Fibroblast of skin of right quadriceps (primary cell): ENCODE measurements at regions not wholly inside any gene's neighbourhood (a gene's known extent, or its start where the extent isn't known, plus 50 kb on each side); places are given as distances from the start of the nearest gene placed in this dataset.
"Not testable (repeated sequence)": the region's sequence is repeated elsewhere in the genome, so short reads cannot be mapped to it uniquely, and the experiment has no call there.

Experiments used
- DNase-seq: peaks from one replicate; pipeline ENCODE4 v3.0.0-alpha.2; 2013

DNA sequence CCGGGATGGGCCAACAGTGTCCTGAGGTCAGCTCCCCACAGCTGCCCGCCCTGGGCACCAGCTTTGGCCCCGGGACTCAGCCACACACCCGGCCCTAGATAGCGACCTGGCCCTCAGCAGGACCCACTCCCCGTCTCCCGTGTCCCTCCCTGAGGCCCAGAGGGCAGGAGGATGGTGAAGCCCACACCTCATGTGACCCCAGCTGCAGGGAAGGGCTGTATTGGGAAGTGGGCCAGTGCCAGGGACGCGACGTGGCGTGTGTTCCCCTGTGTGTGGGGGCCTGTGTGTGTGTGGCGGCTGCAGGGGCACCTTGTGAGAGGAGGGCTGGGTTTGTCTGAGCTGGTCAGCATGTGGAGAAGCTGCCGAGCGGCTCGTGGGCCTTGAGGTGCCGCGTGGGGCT, 241.7 kb downstream of the TMEM121 start:
- DNase-seq = not testable (repeated sequence)

- DNase-seq = not testable (repeated sequence)
These were observed 242.8 kb downstream of the TMEM121 start for GRCh38 chr14:105769061-105769730.

DNA sequence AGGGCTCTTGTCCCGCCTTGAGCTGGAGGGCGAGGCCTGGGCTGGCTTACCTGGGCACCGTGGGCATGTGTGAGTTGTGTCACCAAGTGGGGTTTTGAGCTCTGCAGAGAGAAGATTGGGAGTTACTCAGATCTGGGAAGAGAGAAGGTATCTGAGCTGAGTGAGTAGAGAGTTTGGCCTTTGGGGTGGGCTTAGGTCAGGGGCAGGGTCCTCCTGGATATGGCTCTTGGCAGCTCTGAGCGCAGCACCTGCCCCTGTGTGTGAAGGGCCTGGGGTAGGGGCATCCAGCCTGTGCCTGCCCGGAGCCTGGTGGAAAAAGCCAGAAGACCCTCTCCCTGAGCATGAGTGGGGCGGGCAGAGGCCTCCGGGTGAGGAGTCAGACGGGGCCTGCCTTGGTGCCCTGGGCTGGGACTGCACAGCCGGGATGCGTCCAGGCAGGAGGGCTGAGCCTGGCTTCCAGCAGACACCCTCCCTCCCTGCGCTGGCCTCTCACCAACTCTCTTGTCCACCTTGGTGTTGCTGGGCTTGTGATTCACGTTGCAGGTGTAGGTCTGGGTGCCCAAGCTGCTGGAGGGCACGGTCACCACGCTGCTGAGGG, 244.3 kb downstream of the TMEM121 start:
- not testable (repeated sequence) for DNase-seq

DNA sequence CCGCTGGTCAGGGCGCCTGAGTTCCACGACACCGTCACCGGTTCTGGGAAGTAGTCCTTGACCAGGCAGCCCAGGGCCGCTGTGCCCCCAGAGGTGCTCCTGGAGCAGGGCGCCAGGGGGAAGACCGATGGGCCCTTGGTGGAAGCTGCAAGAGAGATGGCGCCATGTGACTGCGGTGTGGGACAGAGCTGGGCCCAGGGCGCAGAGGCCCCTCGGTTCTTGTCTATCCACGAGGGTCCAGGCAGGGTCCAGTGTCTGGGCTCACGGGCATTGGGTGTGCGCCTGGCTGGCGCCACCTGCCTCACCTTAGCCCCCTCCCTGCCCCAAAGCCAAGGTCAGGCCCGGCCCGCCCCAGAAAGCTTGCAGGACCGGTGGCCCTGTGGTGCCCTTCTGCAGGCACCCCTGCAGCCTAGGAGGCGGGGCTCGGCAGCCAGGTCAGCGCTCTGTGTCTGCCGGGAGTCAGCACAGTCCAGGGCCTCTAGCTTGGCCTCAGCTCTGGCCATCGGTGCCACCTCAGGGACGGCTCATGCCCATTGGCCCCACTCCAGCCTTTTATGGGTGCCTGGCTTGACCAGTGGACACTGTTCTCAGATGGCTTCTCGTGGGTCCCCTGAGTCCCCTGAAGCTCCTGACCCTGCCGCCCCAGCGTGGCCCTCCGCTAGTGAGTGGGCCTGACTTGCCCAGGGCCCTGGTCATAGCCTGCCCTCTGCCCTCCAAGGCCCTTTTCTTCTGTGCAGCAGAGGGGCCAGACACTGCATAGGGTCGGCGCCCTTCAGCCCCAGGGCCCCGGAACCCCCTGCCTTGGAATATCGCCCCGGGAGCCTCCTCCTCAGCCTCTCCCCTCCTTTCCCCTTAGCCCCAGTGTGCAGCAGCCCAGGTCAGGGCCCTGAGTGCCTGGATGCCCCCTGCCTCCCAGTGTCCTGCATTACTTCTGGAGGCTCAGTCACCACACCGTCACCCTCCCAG, 245.2 kb downstream of the TMEM121 start:
- DNase-seq = not testable (repeated sequence)

GRCh38 chr14:105772710-105773250, 246.4 kb downstream of the TMEM121 start:
- DNase-seq = not testable (repeated sequence)

DNA sequence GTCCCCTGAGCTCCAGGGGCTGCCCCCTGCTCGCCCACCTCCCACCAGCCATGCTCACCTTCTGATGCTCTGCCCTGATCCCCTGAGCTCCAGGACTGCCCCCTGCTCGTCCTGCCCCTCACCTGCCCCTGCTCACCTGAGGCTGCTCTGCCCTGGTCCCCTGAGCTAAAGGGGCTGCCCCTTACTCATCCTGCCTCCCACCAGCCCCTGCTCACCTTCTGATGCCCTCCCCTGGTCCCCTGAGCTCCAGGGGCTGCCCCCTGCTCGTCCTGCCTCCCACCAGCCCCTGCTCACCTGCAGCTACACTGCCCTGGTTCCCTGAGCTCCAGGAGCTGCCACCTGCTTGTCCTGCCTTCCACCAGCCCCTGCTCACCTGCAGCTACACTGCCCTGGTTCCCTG, 247.2 kb downstream of the TMEM121 start:
- DNase-seq = no peak

DNA sequence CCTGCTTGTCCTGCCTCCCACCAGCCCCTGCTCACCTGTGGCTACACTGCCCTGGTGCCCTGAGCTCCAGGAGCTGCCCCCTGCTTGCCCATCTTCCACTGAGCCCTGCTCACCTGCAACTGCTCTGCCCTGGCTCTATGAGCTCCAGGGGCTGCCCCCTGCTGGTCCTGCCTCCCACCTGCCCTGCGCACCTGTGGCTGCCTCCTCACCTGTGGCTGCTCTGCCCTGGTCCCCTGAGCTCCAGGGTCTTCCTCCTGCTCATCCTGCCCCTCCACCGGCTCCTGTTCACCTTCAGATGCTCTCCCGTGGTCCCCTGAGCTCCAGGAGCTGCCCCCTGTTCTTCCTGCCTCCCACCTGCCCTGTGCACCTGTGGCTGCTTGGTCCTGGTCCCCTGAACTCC, 247.6 kb downstream of the TMEM121 start:
- no peak for DNase-seq

GRCh38 chr14:105774585-105775348, 248.4 kb downstream of the TMEM121 start:
- not testable (repeated sequence) for DNase-seq

GRCh38 chr14:105775349-105775923, 249.1 kb downstream of the TMEM121 start:
- not testable (repeated sequence) for DNase-seq

DNA sequence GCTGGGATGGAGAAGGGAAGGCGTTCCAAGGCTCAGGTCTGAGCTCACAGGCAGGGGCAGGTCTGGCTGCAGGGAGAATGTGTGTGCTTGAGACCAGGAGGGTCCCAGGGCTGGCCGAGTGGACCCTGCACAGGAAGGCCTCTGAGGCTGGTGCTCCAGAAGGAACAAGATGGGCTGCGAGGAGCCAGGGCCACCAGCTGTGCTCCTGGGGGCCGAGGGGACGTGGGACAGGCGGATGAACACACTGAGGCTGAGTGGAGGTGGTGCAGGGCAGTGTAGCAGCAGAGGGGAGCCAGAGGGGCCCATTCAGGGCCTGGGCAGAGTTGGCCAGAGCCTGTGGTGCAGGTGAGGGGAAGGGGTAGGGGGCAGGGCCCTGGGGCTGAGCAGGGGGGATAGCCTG, 249.7 kb downstream of the TMEM121 start:
- DNase-seq = not testable (repeated sequence)

DNA sequence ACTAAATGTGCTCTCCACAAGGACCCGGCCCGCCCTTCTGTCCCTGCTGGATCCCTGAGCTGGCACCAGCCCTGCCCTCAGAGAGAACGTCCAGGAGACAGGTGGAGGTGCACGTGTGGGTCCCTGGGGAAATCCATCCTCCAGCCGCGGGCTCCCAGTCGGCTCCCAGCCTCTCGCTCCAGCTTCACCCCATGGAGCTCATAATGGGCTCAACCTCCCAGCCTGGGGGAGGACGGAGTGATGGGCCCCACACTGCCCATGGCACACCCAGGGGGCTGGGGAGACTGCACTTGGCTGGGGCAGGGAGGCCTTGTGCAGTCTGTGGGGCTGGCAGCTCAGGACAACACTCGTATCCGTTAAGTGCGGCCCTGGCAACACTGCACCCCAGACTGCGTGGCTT, 250.5 kb downstream of the TMEM121 start:
- no peak for DNase-seq

GRCh38 chr14:105783707-105784106, 257.3 kb downstream of the TMEM121 start:
- no peak for DNase-seq

DNA sequence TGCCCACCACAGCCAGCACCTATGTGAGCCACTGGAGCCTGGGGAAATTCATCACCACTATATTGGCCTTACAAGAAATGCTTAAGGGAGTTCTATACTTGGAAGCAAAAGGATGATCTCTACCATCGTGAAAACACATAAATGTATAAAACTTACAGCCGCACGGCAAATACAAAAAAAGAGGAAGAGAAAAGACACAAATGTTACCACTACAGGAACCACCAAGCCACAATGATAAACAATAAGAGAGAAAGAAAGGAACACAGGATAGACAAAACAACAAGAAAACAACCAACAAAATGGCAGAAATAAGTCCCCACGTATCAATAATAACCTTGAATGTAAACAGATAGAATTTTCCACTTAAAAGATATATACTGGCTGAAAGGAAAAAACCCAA, 267.5 kb downstream of the TMEM121 start:
- no peak for DNase-seq

DNA sequence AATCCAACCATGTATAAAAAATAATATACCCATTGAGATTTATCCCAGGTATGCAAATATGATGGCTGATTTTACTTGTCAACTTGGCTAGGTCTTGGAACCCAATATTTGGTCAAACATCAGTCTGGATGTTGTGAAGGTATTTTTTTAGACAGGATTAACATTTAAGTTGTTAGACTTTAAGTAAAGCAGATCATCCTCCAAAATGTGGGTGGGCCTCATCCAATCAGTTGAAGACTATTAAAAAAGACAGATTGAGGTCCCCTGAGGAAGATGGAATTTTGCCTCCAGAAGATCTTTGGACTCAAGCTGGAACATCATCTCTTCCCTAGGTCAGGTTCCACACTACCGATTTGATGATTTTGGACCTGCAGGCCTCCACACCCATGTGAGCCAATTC, 271.2 kb downstream of the TMEM121 start:
- no peak for DNase-seq

DNA sequence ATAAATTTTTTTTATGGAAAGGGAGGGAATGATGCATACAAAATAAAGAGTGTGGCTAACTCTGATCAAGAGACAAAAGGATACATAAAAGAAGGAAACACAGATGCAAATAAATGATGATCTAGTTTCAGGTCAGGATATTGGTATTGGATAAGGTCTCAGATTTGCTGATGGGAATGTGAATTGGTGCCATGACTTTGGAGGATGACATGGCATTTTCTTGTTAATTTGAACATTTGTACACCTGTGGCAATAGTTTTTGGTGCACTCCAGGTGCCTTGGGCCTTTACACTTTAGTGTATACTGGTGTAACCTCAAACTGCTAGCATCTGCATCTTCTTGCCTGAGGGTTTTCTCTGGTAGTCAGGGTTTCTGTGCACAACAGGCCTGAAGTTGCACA, 279.3 kb downstream of the TMEM121 start:
- no peak for DNase-seq

DNA sequence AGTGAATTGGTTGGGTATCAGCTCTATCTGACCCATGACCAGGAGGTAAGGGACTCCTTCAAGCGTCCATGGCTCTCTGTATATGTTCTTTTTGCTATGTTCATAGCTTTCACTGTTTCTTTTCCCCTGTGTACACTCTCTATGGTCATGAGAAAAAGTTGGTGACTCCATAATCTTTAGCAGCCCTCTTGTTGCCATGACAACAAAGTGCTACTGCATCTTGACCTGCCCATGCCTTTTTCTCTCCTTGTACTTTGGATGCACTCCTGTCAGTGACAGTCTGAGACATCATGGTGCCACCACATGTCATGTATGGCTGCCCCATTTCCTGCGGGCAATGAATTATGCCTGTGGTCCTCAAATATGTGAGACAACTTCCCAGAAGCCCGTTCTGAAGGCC, 280.2 kb downstream of the TMEM121 start:
- no peak for DNase-seq

DNA sequence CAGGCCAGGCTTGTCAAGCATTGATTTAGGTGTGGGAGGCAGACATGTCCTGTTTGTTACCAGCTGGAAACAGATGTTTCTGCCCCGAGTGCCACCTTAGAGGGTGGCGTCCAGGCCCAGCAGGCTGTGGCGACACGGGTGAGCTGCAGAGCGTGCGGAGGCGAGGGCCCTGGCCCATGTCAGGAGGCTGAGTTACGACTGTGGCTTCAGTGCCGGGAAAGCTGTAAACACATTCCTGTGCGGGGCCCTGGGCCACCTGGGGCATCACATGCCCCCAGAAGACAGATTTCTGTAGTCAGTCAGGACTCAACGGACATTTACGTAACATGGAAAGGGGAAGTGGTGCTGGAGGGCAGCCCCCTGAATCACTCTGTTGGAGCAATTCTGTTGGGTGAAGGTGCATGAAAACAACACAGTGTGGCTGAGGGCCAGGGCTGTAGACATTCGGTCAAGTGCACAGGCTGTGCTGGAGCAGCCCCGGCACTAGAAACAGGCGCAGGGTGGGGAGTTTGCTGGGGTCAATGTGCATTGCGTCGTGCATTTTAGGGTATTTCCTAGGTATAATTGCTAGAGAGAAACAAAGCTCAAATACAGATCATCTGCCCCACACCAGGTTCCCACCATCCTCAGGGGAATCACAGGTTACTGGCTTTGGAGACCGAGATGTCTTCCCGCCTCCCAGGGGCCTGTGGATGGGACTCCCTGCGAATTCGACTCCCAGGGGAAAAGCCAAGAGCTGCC, 291.8 kb downstream of the TMEM121 start:
- DNase-seq = no peak

DNA sequence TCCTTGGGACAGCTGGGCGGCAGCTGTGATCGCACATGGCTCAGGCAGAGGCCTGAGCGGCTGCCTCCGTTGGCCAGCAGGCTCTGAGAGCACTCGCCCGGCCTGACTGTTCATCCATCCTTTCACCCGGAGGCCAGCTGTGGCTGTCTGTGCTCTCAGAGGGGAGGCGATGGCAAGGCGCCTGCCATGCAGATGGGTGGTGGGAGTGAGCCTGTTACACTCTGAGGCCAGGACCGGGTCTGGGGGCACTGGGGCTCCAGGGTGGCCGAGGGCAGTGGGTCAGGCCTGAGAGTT, 292.3 kb downstream of the TMEM121 start:
- DNase-seq = no peak

GRCh38 chr14:105830171-105830570, 303.8 kb downstream of the TMEM121 start:
- DNase-seq = no peak

DNA sequence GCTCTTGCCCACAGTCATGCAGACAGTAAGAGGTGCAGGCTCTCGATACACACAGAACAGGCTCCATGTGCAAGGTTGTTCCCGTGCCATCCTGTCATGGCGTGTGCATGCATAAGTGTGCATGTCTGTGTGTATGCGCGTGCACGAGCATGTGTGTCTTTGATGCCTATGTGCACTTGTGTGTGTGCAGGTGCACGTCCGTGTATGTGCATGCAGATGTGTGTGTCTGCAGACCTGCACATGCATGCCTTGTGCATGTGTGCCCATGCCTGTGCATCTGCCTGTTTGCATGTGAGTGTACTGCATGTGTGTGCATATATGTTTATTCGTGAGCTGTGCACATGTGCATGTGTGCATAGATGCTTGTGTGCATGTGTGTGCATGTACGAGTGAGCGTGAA, 309.8 kb downstream of the TMEM121 start:
- no peak for DNase-seq

DNA sequence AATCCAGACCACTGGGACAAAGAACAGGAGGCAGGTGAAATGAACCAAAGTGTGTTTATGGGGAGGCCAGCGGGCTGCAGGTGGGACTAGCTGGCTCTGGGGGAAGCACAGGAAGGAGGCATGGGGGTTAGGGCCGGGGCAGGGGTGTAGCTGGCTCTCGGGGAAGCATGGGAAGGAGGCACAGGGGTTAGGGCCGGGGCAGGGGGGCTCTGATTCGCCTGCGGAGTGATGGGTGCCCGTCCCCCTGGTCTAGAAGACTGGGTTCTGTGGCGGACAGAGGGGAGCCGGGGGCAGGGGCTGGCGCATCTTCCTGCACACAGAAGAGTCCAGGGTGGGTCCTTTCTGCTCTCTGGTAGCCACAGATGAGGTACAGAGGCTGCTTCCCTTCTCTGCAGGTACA, 310.3 kb downstream of the TMEM121 start:
- no peak for DNase-seq
